ENCODE measurements at regions not wholly inside any gene's neighbourhood (a gene's known extent, or its start where the extent isn't known, plus 50 kb on each side); places are given as distances from the start of the nearest gene placed in this dataset.

GRCh38 chr16:85556456-85557082 lies 56.6 kb upstream of the GSE1 start:
- intact Hi-C loops (cut with micrococcal nuclease; ENCODE audit: unreplicated experiment), result loop anchor here (5.0 kb wide), 2 partner anchors 84 to 134 kb away; no protein-coding TSS in a partner anchor
- H3K4me3 ChIP-seq, result peak overlapping the region; percentile 72

GRCh38 chr16:85557083-85557970 lies 55.8 kb upstream of the GSE1 start:
- intact Hi-C loops (cut with micrococcal nuclease; ENCODE audit: unreplicated experiment), result loop anchor here (5.0 kb wide), 2 partner anchors 85 to 135 kb away; no protein-coding TSS in a partner anchor
- DNase-seq, result peak in 1 of 2 experiments; percentile 23

More at GRCh38 chr16:85556456-85557082, 56.6 kb upstream of the GSE1 start:
- H3K9me3 ChIP-seq (ENCODE audit: insufficient read depth, low read depth), result no peaks in the 10 kb centered on the region
- H3K79me2 ChIP-seq (ENCODE audit: low read depth), result peaks cover 66% of the 10 kb centered on the region
- H3K4me2 ChIP-seq, result peak overlapping the region; percentile 83
- H3K27me3 ChIP-seq (ENCODE audit: insufficient read depth, low read depth), result no peaks in the 10 kb centered on the region
- peak overlapping the region; percentile 61 for H3K27ac ChIP-seq
- peaks cover 49% of the 10 kb centered on the region for H3F3A ChIP-seq (ENCODE audit: insufficient read depth, low read depth)
- H3K4me1 ChIP-seq (replicated peaks; ENCODE audit: insufficient read depth), result peaks cover 39% of the 10 kb centered on the region
- peak overlapping the region; percentile 66 for H2AFZ ChIP-seq
- CTCF ChIA-PET, result interaction anchor here (0.6 to 0.7 kb wide), 5 partner anchors 17 to 166 kb away, joined by 3 to 7 read pairs (median 3); no protein-coding TSS in a partner anchor
- H3K36me3 ChIP-seq (ENCODE audit: low read depth), result no peaks in the 10 kb centered on the region
- H3K9me2 ChIP-seq (ENCODE audit: insufficient read depth), result no peaks in the 10 kb centered on the region
- no TSS peak for BruUV-seq (replicated peaks)
- DNase-seq, result peak in 1 of 2 experiments; percentile 21
- POLR2A ChIA-PET (ENCODE audit: unreplicated experiment), result interaction anchor here (0.5 to 0.6 kb wide), 2 partner anchors 20 to 33 kb away, joined by 3 to 7 read pairs; no protein-coding TSS in a partner anchor
- peaks cover 31% of the 10 kb centered on the region for H4K20me1 ChIP-seq (ENCODE audit: insufficient read depth)
- TF ChIP-seq EZH2 (IDR thresholded peaks at IDR 0.05; ENCODE audit: low read depth) (no peak), CTCF (conservative IDR thresholded peaks at IDR 0.05) (no peak)

More at GRCh38 chr16:85557083-85557970, 55.8 kb upstream of the GSE1 start:
- peaks cover 39% of the 10 kb centered on the region for H3K4me1 ChIP-seq (replicated peaks; ENCODE audit: insufficient read depth)
- H3K36me3 ChIP-seq (ENCODE audit: low read depth), result no peaks in the 10 kb centered on the region
- TF ChIP-seq EZH2 (IDR thresholded peaks at IDR 0.05; ENCODE audit: low read depth) (no peak), CTCF (conservative IDR thresholded peaks at IDR 0.05) (0 out of 2 replicates have a peak, but pooled peaks have one; percentile 22)
- BruUV-seq (replicated peaks), result TSS peak; percentile 7
- H3K27me3 ChIP-seq (ENCODE audit: insufficient read depth, low read depth), result no peaks in the 10 kb centered on the region
- H3F3A ChIP-seq (ENCODE audit: insufficient read depth, low read depth), result peaks cover 45% of the 10 kb centered on the region
- H3K9me2 ChIP-seq (ENCODE audit: insufficient read depth), result no peaks in the 10 kb centered on the region
- H3K27ac ChIP-seq, result peak overlapping the region; percentile 61
- H2AFZ ChIP-seq, result peak overlapping the region; percentile 66; the same call in 1 of the 2 replicates
- H3K79me2 ChIP-seq (ENCODE audit: low read depth), result peaks cover 73% of the 10 kb centered on the region
- no peaks in the 10 kb centered on the region for H3K9me3 ChIP-seq (ENCODE audit: insufficient read depth, low read depth)
- peak overlapping the region; percentile 72 for H3K4me3 ChIP-seq
- peaks cover 38% of the 10 kb centered on the region for H4K20me1 ChIP-seq (ENCODE audit: insufficient read depth)
- POLR2A ChIA-PET (ENCODE audit: unreplicated experiment), result interaction anchor here (0.5 to 0.7 kb wide), 5 partner anchors 9 to 84 kb away, joined by 3 to 15 read pairs (median 7); no protein-coding TSS in a partner anchor
- peak overlapping the region; percentile 83 for H3K4me2 ChIP-seq
- CTCF ChIA-PET, result interaction anchor here (0.6 to 1.0 kb wide), 9 partner anchors 11 to 442 kb away, joined by 3 to 10 read pairs (median 3); no protein-coding TSS in a partner anchor

Measured in PC-9 (cell line).